Tibial nerve (tissue), 4 donors: ENCODE measurements at regions not wholly inside any gene's neighbourhood (a gene's known extent, or its start where the extent isn't known, plus 50 kb on each side); places are given as distances from the start of the nearest gene placed in this dataset.

Source experiments
- DNase-seq, 2 donors: peaks; one replicate each; pipeline ENCODE4 v3.0.0-alpha.2; 2019; ENCODE audit warnings: low spot score in 2 of 2
- H3K27ac ChIP-seq, 4 donors: fragments of 200-600 bp; sonication (generic) in 3 of 4; one replicate each; pipeline ENCODE4 v1.5.1; 2017 to 2019; ENCODE audit warnings: mild to moderate bottlenecking in 1 of 4
- H3K27me3 ChIP-seq, 2 donors: fragments of 200-600 bp; sonication (generic) in 1 of 2; one replicate each; pipeline versions ENCODE4 v1.5.1 to v1.6.0; 2017 to 2019
- H3K36me3 ChIP-seq, 3 donors: fragments of 200-600 bp; sonication (generic); one replicate each; pipeline ENCODE4 v1.5.1; 2018 to 2019
- H3K4me1 ChIP-seq, 4 donors: fragments of 200-600 bp; sonication (generic) in 3 of 4; one replicate each; pipeline ENCODE4 v1.5.1; 2017 to 2019
- H3K4me3 ChIP-seq, 4 donors: fragments of 200-600 bp; sonication (generic) in 3 of 4; one replicate each; pipeline ENCODE4 v1.5.1; 2017 to 2019; ENCODE audit warnings: mild to moderate bottlenecking in 1 of 4, moderate library complexity in 1 of 4
- H3K9me3 ChIP-seq, 4 donors: fragments of 200-600 bp; sonication (generic) in 3 of 4; one replicate each; pipeline ENCODE4 v1.5.1; 2017 to 2019
- CTCF ChIP-seq, 5 experiments: fragments of 200-600 bp in 3 of 5; fragments of 450-650 bp in 2 of 5; sonication (generic) in 3 of 5; IDR thresholded peaks; one replicate each; pipeline ENCODE4 v1.5.1; 2016 to 2019; ENCODE audit warnings: antibody characterized with exemption in 5 of 5, mild to moderate bottlenecking in 3 of 5, moderate library complexity in 2 of 5
- EP300 ChIP-seq, 2 donors: sonication (generic); formaldehyde crosslinking; IDR thresholded peaks; one replicate each; pipeline ENCODE4 v1.6.1; 2017; ENCODE audit warnings: antibody characterized with exemption in 2 of 2, mild to moderate bottlenecking in 1 of 2
- POLR2A ChIP-seq, 2 donors: fragments of 450-650 bp; IDR thresholded peaks; one replicate each; pipeline ENCODE4 v1.6.1; 2017; ENCODE audit warnings: antibody characterized with exemption in 2 of 2, mild to moderate bottlenecking in 2 of 2, moderate library complexity in 2 of 2
- WGBS, 2 donors: methylation state at CpG; one replicate each; pipeline ENCODE4 v1.1.5; 2018; 5-methylcytosine and 5-hydroxymethylcytosine counted together

- Histone ChIP-seq H3K36me3 (no peaks in the 10 kb centered on the region), H3K27ac (no peak overlapping the region), H3K4me1 (no peaks in the 10 kb centered on the region), H3K4me3 (no peak overlapping the region), H3K27me3 (no peaks in the 10 kb centered on the region), H3K9me3 (no peaks in the 10 kb centered on the region)
- DNase-seq = no peak
- 37 to 46% methylated on average over 9 of the region's 9 CpGs for WGBS, 2 donors
- TF ChIP-seq CTCF (IDR thresholded peaks at IDR 0.05) (no peak), EP300 (IDR thresholded peaks at IDR 0.05) (no peak), POLR2A (IDR thresholded peaks at IDR 0.05) (no peak)
Measured at GRCh38 chr10:25102147-25102822, 72.5 kb upstream of the GPR158 start.

DNA sequence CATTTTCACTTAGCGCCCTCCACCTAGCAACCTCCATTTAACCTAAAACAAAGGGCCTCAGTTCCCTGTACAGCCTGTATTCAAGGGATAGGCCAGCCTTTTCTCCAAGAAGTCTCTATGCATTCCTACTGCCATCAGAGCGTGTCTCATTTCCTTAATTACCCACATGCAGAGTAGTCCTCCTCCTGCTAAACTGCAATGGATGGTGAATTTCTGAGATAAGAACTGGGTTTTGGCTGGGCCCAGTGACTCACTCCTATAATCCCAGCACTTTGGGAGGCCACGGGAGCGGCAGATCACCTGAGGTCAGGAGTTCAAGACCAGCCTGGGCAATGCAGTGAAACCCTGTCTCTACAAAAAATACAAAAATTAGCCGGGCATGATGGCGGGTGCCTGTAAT is 71.1 kb upstream of the GPR158 start:
- DNase-seq = no peak
- no peak overlapping the region for H3K27ac ChIP-seq
- no peaks in the 10 kb centered on the region for H3K27me3 ChIP-seq
- TF ChIP-seq POLR2A (IDR thresholded peaks at IDR 0.05) = no peak
- TF ChIP-seq CTCF (IDR thresholded peaks at IDR 0.05) = no peak
- no peak for TF ChIP-seq EP300 (IDR thresholded peaks at IDR 0.05)
- no peaks in the 10 kb centered on the region for H3K9me3 ChIP-seq
- no peak overlapping the region for H3K4me3 ChIP-seq
- WGBS, 2 donors = 89 to 94% methylated on average over 6 of the region's 6 CpGs
- no peaks in the 10 kb centered on the region for H3K36me3 ChIP-seq
- H3K4me1 ChIP-seq = no peaks in the 10 kb centered on the region

DNA sequence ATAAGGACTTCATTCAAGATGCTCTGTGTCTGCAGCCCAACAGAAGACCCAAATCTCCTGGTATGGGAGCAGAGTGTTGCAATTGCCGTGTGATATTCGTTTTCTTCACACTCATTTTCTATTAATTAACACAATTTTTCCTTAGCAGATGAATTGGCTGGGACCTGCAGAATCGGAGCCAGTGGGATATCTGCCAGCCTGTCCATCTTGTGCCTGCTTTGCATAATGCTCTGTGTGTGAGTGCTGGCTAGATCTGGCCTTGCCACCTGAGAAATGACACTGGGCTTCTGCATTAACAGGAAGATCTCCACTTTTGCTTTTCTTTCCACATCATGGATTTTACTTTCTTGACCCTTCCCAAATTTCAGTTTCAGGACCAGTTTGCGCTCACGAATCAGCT is 70.4 kb upstream of the GPR158 start:
- WGBS, 2 donors = 56 to 61% methylated on average over 5 of the region's 5 CpGs
- H3K36me3 ChIP-seq = no peaks in the 10 kb centered on the region
- H3K9me3 ChIP-seq = no peaks in the 10 kb centered on the region
- no peak overlapping the region for H3K27ac ChIP-seq
- no peak overlapping the region for H3K4me3 ChIP-seq
- no peaks in the 10 kb centered on the region for H3K4me1 ChIP-seq
- DNase-seq = no peak
- no peak for TF ChIP-seq EP300 (IDR thresholded peaks at IDR 0.05)
- no peak for TF ChIP-seq POLR2A (IDR thresholded peaks at IDR 0.05)
- TF ChIP-seq CTCF (IDR thresholded peaks at IDR 0.05) = no peak
- H3K27me3 ChIP-seq = no peaks in the 10 kb centered on the region

DNA sequence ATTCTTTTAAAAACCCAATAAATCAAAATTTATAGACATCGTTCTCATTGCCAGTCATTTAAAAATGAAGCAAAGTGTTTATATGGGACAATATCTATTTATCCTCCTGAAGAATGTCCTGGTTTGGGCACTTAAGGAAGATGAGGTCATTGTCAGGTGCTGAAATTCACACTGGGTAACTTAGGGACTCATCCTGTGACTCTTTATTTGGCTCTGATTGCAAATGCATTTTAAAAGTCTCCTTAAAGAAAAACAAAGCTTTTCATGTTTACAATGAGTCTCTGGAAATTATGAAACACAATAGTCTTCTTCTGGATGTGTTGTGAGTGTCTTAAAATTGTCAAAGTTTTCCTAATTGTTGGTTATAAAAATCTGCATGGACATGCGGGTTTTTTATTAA is 69.5 kb upstream of the GPR158 start:
- Histone ChIP-seq H3K4me1 (no peaks in the 10 kb centered on the region), H3K27ac (no peak overlapping the region), H3K4me3 (no peak overlapping the region), H3K36me3 (no peaks in the 10 kb centered on the region), H3K27me3 (no peaks in the 10 kb centered on the region), H3K9me3 (no peaks in the 10 kb centered on the region)
- WGBS, 2 donors = 57 to 64% methylated on average over 2 of the region's 2 CpGs
- no peak for TF ChIP-seq CTCF (IDR thresholded peaks at IDR 0.05)
- TF ChIP-seq POLR2A (IDR thresholded peaks at IDR 0.05) = no peak
- no peak for TF ChIP-seq EP300 (IDR thresholded peaks at IDR 0.05)
- no peak for DNase-seq

- TF ChIP-seq CTCF (IDR thresholded peaks at IDR 0.05) (no peak), EP300 (IDR thresholded peaks at IDR 0.05) (no peak), POLR2A (IDR thresholded peaks at IDR 0.05) (no peak)
- Histone ChIP-seq H3K36me3 (no peaks in the 10 kb centered on the region), H3K9me3 (no peaks in the 10 kb centered on the region), H3K27ac (no peak overlapping the region), H3K27me3 (no peaks in the 10 kb centered on the region), H3K4me1 (no peaks in the 10 kb centered on the region), H3K4me3 (no peak overlapping the region)
- 34 to 41% methylated on average over 5 of the region's 5 CpGs for WGBS, 2 donors
- DNase-seq = no peak
Measured at GRCh38 chr10:25105743-25106260, 69.0 kb upstream of the GPR158 start.
